Calu3 (cell line): ENCODE measurements at regions not wholly inside any gene's neighbourhood (a gene's known extent, or its start where the extent isn't known, plus 50 kb on each side); places are given as distances from the start of the nearest gene placed in this dataset.

Experiments
- BruUV-seq: library from RNA; stranded (reverse); fragments of 400-500 nt; replicated peaks from 2 replicates; lab custom pipeline; 2021; lab: Mats Ljungman, UMichigan
- CTCF ChIA-PET: fragments of 300-600 bp; sonication (Branson Sonifier 250); formaldehyde crosslinking; loops from one replicate; lab custom pipeline; 2022; ENCODE audit warnings: antibody characterized with exemption; lab: Charles Lee
- DNase-seq: peaks from one replicate; pipeline ENCODE4 v3.0.0; 2022
- H3K27ac Mint-ChIP-seq: one replicate; pipeline ENCODE4 v1.8.0; 2022; ENCODE audit warnings: mixed read lengths; ENCODE audit not compliant: unreplicated experiment
- H3K27me3 Mint-ChIP-seq: one replicate; pipeline ENCODE4 v1.8.0; 2022; ENCODE audit warnings: mixed read lengths; ENCODE audit not compliant: unreplicated experiment
- H3K36me3 Mint-ChIP-seq: one replicate; pipeline ENCODE4 v1.8.0; 2022; ENCODE audit warnings: mild to moderate bottlenecking, moderate library complexity, mixed read lengths; ENCODE audit not compliant: insufficient read depth, unreplicated experiment
- H3K4me1 Mint-ChIP-seq: one replicate; pipeline ENCODE4 v1.8.0; 2022; ENCODE audit warnings: mild to moderate bottlenecking, low read depth, mixed read lengths; ENCODE audit not compliant: unreplicated experiment
- H3K4me3 Mint-ChIP-seq: one replicate; pipeline ENCODE4 v1.8.0; 2022; ENCODE audit warnings: mild to moderate bottlenecking, low read depth, moderate library complexity, mixed read lengths; ENCODE audit not compliant: unreplicated experiment
- H3K9me3 Mint-ChIP-seq: one replicate; pipeline ENCODE4 v1.8.0; 2022; ENCODE audit warnings: low read depth, mixed read lengths; ENCODE audit not compliant: unreplicated experiment
- intact Hi-C: fragments of 100-400 bp; cut with micrococcal nuclease; formaldehyde crosslinking; loops from one replicate; pipeline ENCODE4 v1.10.0; 2022; ENCODE audit not compliant: unreplicated experiment
- TF ChIP-seq, protein P1 (sequence below): fragments of 200-600 bp; IDR thresholded peaks from one replicate; pipeline ENCODE4 v1.8.0; 2022; ENCODE audit warnings: antibody characterized with exemption; ENCODE audit not compliant: unreplicated experiment

DNA sequence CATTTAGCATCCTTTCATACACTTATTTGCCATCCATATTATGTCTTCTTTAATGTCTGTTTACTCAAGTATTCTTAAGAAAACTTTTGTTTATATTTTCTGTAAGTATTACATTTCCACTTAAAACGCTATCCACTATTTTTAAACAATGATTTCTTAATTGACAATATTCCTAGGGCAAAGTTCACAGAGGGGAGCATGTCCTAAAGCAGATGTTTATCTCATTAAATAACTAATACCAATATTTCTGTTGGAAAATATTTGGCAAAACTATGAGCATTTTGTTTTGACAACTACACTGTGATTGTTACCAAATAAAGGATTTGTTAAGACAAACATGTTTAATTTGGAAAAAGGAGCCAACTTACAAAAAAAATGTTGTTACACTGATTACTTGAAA is 643.3 kb downstream of the SLITRK5 start:
- no peaks in the 10 kb centered on the region for H3K27me3 Mint-ChIP-seq
- intact Hi-C loops = no loop called here
- H3K9me3 Mint-ChIP-seq = no peaks in the 10 kb centered on the region
- H3K4me3 Mint-ChIP-seq = no peak overlapping the region
- H3K36me3 Mint-ChIP-seq = no peaks in the 10 kb centered on the region
- no TSS peak for BruUV-seq
- DNase-seq = no peak
- TF ChIP-seq, protein P1, sequence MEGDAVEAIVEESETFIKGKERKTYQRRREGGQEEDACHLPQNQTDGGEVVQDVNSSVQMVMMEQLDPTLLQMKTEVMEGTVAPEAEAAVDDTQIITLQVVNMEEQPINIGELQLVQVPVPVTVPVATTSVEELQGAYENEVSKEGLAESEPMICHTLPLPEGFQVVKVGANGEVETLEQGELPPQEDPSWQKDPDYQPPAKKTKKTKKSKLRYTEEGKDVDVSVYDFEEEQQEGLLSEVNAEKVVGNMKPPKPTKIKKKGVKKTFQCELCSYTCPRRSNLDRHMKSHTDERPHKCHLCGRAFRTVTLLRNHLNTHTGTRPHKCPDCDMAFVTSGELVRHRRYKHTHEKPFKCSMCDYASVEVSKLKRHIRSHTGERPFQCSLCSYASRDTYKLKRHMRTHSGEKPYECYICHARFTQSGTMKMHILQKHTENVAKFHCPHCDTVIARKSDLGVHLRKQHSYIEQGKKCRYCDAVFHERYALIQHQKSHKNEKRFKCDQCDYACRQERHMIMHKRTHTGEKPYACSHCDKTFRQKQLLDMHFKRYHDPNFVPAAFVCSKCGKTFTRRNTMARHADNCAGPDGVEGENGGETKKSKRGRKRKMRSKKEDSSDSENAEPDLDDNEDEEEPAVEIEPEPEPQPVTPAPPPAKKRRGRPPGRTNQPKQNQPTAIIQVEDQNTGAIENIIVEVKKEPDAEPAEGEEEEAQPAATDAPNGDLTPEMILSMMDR = no peak
- CTCF ChIA-PET = no interaction called here
- H3K27ac Mint-ChIP-seq = no peak overlapping the region
- H3K4me1 Mint-ChIP-seq = no peaks in the 10 kb centered on the region

DNA sequence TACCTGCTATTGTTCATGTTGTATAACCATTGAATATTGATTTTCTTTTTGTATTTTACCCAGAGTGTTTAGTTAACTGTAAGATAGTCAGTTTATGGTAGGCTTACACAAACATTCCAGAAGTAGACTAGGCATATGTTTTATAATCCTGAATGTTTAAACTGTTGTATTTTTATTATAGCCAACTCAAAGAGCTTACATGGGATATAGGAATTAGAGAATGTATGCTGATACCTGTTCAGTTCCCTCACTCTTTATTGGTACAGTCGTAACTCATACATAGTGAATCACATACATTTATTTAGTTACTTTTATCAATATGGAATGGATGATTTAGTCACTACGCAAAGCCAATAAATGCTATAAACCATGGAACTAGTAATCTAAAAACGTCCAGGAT is 657.9 kb downstream of the SLITRK5 start:
- Mint-ChIP-seq H3K27ac (no peak overlapping the region), H3K4me3 (no peak overlapping the region), H3K4me1 (no peaks in the 10 kb centered on the region), H3K36me3 (no peaks in the 10 kb centered on the region), H3K27me3 (no peaks in the 10 kb centered on the region), H3K9me3 (no peaks in the 10 kb centered on the region)
- CTCF ChIA-PET = no interaction called here
- no TSS peak for BruUV-seq
- TF ChIP-seq, protein P1 = no peak
- DNase-seq = no peak
- intact Hi-C loops = no loop called here

DNA sequence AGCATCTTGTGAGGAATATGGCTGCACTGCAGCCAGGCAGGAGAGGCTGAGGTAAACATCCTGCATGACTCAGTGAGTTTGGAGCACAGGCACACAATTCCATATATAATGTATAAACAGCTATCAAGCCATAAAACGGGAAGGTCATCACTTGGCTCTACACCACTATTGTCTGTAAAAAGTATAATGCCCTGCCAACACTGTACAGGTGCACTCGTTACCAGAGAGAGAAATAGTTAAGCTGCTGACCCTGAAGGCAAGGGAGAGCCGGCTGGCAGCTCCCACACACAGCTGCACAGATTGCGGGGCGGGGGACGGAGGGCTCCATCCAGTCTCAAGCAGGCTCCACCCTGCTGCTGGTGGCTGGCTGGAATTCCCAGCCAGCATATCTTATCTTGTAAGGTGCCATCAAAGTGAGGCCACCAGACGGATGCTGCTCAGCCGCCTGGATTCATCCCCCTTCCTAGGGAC is 668.1 kb downstream of the SLITRK5 start:
- Mint-ChIP-seq H3K27ac (no peak overlapping the region), H3K9me3 (peaks cover 3% of the 10 kb centered on the region), H3K36me3 (no peaks in the 10 kb centered on the region), H3K4me1 (no peaks in the 10 kb centered on the region), H3K4me3 (no peak overlapping the region), H3K27me3 (no peaks in the 10 kb centered on the region)
- DNase-seq = no peak
- CTCF ChIA-PET = no interaction called here
- BruUV-seq = no TSS peak
- intact Hi-C loops = no loop called here
- TF ChIP-seq, protein P1 = no peak

DNA sequence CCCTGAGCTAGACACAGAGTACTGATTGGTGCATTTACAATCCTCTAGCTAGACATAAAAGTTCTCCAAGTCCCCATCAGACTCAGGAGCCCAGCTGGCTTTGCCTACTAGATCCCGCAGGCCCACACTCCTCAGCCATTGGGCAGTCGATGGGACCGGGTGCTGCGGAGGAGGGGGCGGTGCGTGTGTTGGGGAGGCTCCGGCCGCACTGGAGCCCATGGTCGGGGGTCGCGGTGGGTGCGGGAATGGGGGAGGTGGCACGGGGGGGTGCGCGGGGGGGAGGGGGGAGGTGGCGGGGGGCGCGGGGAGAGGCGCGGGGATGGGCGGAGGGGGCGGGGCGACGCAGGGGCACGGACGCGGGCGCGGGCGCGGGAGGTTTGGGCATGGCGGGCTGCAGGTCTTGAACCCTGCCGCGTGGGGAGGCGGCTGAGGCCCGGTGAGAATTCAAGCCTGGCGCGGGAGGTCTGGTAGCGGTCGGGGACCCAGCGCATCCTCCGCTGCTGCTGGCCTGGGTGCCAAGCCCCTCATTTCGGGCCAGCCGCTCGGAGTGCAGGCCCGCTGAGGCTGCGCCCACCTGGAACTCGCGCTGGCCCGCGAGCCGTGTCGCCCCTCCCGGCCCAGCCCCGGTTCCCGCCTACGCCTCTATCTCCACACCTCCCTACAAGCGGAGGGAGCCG is 674.1 kb downstream of the SLITRK5 start:
- H3K27me3 Mint-ChIP-seq = no peaks in the 10 kb centered on the region
- H3K9me3 Mint-ChIP-seq = peaks cover 5% of the 10 kb centered on the region
- intact Hi-C loops = no loop called here
- TF ChIP-seq, protein P1 = no peak
- BruUV-seq = no TSS peak
- no peak for DNase-seq
- H3K4me3 Mint-ChIP-seq = no peak overlapping the region
- H3K4me1 Mint-ChIP-seq = no peaks in the 10 kb centered on the region
- CTCF ChIA-PET = no interaction called here
- no peaks in the 10 kb centered on the region for H3K36me3 Mint-ChIP-seq
- H3K27ac Mint-ChIP-seq = no peak overlapping the region
